ENCODE measurements at regions not wholly inside any gene's neighbourhood (a gene's known extent, or its start where the extent isn't known, plus 50 kb on each side); places are given as distances from the start of the nearest gene placed in this dataset.

- Mint-ChIP-seq H3K4me3 (no peak overlapping the region), H3K36me3 (ENCODE audit: low read depth) (no peaks in the 10 kb centered on the region), H3K4me1 (no peaks in the 10 kb centered on the region), H3K9me3 (peaks cover 6% of the 10 kb centered on the region), H3K27me3 (no peaks in the 10 kb centered on the region), H3K27ac (no peak overlapping the region)
- no peak for DNase-seq
- ChIA-PET POLR2A (no interaction called here), CTCF (no interaction called here)
These were observed 631.8 kb downstream of the ELAVL2 start for GRCh38 chr9:23194281-23194680.

GRCh38 chr9:23215688-23216087 is 610.4 kb downstream of the ELAVL2 start:
- Mint-ChIP-seq H3K27ac (no peak overlapping the region), H3K36me3 (ENCODE audit: low read depth) (no peaks in the 10 kb centered on the region), H3K27me3 (no peaks in the 10 kb centered on the region), H3K4me1 (no peaks in the 10 kb centered on the region), H3K4me3 (no peak overlapping the region), H3K9me3 (no peaks in the 10 kb centered on the region)
- CTCF ChIA-PET: no interaction called here
- POLR2A ChIA-PET: no interaction called here
- DNase-seq: no peak

GRCh38 chr9:23219471-23219870 is 606.6 kb downstream of the ELAVL2 start:
- H3K9me3 Mint-ChIP-seq: peaks cover 3% of the 10 kb centered on the region
- CTCF ChIA-PET: no interaction called here
- no peak overlapping the region for H3K27ac Mint-ChIP-seq
- H3K4me3 Mint-ChIP-seq: no peak overlapping the region
- H3K4me1 Mint-ChIP-seq: no peaks in the 10 kb centered on the region
- no peaks in the 10 kb centered on the region for H3K27me3 Mint-ChIP-seq
- POLR2A ChIA-PET: no interaction called here
- no peak for DNase-seq
- H3K36me3 Mint-ChIP-seq (ENCODE audit: low read depth): no peaks in the 10 kb centered on the region

GRCh38 chr9:23220171-23220570 is 605.9 kb downstream of the ELAVL2 start:
- Mint-ChIP-seq H3K27me3 (no peaks in the 10 kb centered on the region), H3K36me3 (ENCODE audit: low read depth) (no peaks in the 10 kb centered on the region), H3K27ac (no peak overlapping the region), H3K4me3 (no peak overlapping the region), H3K9me3 (peaks cover 3% of the 10 kb centered on the region), H3K4me1 (no peaks in the 10 kb centered on the region)
- CTCF ChIA-PET: no interaction called here
- POLR2A ChIA-PET: no interaction called here
- no peak for DNase-seq

- Mint-ChIP-seq H3K4me3 (no peak overlapping the region), H3K9me3 (peaks cover 3% of the 10 kb centered on the region), H3K4me1 (no peaks in the 10 kb centered on the region), H3K27me3 (no peaks in the 10 kb centered on the region), H3K27ac (no peak overlapping the region), H3K36me3 (ENCODE audit: low read depth) (no peaks in the 10 kb centered on the region)
- POLR2A ChIA-PET: no interaction called here
- CTCF ChIA-PET: no interaction called here
- no peak for DNase-seq
These were observed 605.1 kb downstream of the ELAVL2 start for GRCh38 chr9:23220957-23221356.

DNA sequence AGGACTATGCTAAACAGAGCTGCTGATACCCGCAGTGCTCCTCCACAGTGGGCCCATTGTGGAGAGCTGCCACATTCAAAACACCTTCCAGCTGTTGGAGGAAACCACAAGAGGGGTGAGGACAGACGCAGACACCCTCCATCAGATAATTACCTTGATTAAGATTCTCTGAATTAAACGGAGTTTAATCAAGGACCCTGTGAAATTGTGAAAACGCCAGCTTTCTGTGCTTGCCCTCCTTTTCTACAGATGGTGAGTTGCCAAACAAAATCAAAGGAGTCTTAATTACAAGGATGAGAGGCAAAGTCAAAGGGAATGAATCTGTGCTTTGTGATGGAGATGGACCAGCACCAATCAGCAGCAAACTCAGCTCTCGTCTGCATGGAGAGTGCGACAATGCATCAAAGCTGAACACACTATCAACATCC is 596.1 kb downstream of the ELAVL2 start:
- POLR2A ChIA-PET: no interaction called here
- H3K27ac Mint-ChIP-seq: no peak overlapping the region
- no peak overlapping the region for H3K4me3 Mint-ChIP-seq
- no peak for DNase-seq
- H3K27me3 Mint-ChIP-seq: no peaks in the 10 kb centered on the region
- no peaks in the 10 kb centered on the region for H3K4me1 Mint-ChIP-seq
- H3K36me3 Mint-ChIP-seq (ENCODE audit: low read depth): no peaks in the 10 kb centered on the region
- H3K9me3 Mint-ChIP-seq: peaks cover 11% of the 10 kb centered on the region
- CTCF ChIA-PET: no interaction called here

- H3K36me3 Mint-ChIP-seq (ENCODE audit: low read depth): no peaks in the 10 kb centered on the region
- peaks cover 4% of the 10 kb centered on the region for H3K9me3 Mint-ChIP-seq
- H3K27ac Mint-ChIP-seq: no peak overlapping the region
- ChIA-PET CTCF (no interaction called here), POLR2A (no interaction called here)
- H3K4me1 Mint-ChIP-seq: no peaks in the 10 kb centered on the region
- H3K27me3 Mint-ChIP-seq: no peaks in the 10 kb centered on the region
- no peak for DNase-seq
- H3K4me3 Mint-ChIP-seq: no peak overlapping the region
These were observed 593.2 kb downstream of the ELAVL2 start for GRCh38 chr9:23232831-23233230.

DNA sequence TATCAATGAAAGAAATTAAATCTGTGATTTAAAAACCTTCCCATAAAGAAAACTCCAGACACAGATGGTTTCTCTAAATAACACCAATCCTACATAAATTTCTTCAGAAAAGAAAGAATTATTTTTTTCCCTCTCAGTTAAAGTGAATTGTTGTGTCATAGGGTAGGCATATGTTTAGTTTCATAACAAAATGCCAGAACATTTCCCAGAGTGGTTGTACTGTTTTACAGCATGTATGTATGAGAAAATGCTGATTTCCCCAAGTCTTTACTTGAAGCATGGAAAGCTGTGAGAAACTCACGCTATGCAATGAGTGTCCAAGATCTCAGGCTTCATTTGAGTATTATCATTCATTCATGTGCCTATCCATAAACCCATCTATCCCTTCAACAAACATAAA is 582.5 kb downstream of the ELAVL2 start:
- Mint-ChIP-seq H3K27ac (no peak overlapping the region), H3K9me3 (peaks cover 6% of the 10 kb centered on the region), H3K27me3 (no peaks in the 10 kb centered on the region), H3K4me1 (no peaks in the 10 kb centered on the region), H3K36me3 (ENCODE audit: low read depth) (no peaks in the 10 kb centered on the region), H3K4me3 (no peak overlapping the region)
- DNase-seq: no peak
- CTCF ChIA-PET: no interaction called here
- POLR2A ChIA-PET: no interaction called here

- no peak for DNase-seq
- H3K27ac Mint-ChIP-seq: no peak overlapping the region
- H3K27me3 Mint-ChIP-seq: no peaks in the 10 kb centered on the region
- peaks cover 13% of the 10 kb centered on the region for H3K9me3 Mint-ChIP-seq
- no peaks in the 10 kb centered on the region for H3K4me1 Mint-ChIP-seq
- POLR2A ChIA-PET: no interaction called here
- CTCF ChIA-PET: no interaction called here
- no peaks in the 10 kb centered on the region for H3K36me3 Mint-ChIP-seq (ENCODE audit: low read depth)
- H3K4me3 Mint-ChIP-seq: no peak overlapping the region
These were observed 581.0 kb downstream of the ELAVL2 start for GRCh38 chr9:23245067-23245466.

DNA sequence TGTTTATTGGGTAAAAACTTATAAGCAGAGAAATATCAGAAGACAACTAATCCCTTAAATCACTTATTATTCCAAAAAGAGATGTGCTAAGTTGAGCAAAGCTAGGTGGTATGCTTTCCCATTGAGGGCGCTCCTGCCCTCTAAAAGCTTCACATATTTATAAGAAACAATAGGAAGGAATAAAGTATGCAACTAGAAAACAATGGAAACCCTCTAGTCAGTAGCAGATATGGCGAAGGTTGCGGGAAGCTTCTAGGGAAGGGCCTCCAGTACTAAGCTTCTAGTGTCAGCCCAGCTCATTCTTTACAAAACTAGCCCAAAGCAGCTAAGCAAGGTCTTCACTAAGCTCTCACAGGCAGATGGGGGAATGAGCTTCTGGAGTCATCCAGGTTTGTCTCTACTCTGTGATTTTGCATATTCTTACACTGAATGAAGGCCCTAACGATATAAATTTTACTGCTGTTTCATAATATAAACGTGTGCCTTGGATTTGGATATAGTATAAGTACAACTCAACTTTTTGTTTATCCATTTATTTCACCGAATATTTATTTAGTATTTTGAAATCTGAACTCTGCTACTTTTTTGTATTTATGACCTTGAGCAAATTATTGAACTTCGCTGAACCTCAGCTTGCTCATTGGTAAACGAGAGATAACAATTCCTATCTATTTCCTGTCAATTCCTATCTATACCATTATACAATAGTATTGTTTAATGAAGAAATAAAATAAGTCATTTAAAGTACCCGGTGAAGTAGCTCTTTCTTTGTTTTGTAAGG is 571.4 kb downstream of the ELAVL2 start:
- ChIA-PET CTCF (no interaction called here), POLR2A (no interaction called here)
- no peak overlapping the region for H3K4me3 Mint-ChIP-seq
- H3K36me3 Mint-ChIP-seq (ENCODE audit: low read depth): no peaks in the 10 kb centered on the region
- H3K27ac Mint-ChIP-seq: no peak overlapping the region
- H3K9me3 Mint-ChIP-seq: peaks cover 7% of the 10 kb centered on the region
- no peaks in the 10 kb centered on the region for H3K4me1 Mint-ChIP-seq
- DNase-seq: no peak
- no peaks in the 10 kb centered on the region for H3K27me3 Mint-ChIP-seq

DNA sequence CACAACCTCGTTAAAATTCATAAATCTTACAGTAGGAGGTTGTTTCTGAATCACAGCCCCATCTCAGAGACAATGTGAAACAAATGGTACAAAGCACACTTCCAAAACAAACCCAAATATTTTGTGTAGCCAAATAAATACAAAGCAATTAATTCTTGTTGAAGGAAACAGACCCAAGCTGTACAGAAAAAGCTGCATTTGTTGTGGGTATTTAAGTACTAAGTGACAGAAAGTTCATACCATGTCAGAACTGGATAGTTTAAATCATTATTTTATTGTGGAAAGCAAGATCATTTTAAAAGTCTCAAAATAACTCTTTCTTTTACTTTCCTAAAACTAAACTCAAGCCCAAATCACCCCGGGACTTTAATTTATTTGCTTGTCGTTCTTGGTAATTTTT is 570.7 kb downstream of the ELAVL2 start:
- ChIA-PET CTCF (no interaction called here), POLR2A (no interaction called here)
- no peak for DNase-seq
- peaks cover 2% of the 10 kb centered on the region for H3K9me3 Mint-ChIP-seq
- H3K27ac Mint-ChIP-seq: no peak overlapping the region
- H3K4me1 Mint-ChIP-seq: no peaks in the 10 kb centered on the region
- H3K36me3 Mint-ChIP-seq (ENCODE audit: low read depth): no peaks in the 10 kb centered on the region
- H3K27me3 Mint-ChIP-seq: no peaks in the 10 kb centered on the region
- no peak overlapping the region for H3K4me3 Mint-ChIP-seq

- Mint-ChIP-seq H3K27me3 (no peaks in the 10 kb centered on the region), H3K27ac (no peak overlapping the region), H3K4me1 (no peaks in the 10 kb centered on the region), H3K9me3 (peaks cover 4% of the 10 kb centered on the region), H3K4me3 (no peak overlapping the region), H3K36me3 (ENCODE audit: low read depth) (no peaks in the 10 kb centered on the region)
- no peak for DNase-seq
- CTCF ChIA-PET: no interaction called here
- POLR2A ChIA-PET: no interaction called here
These were observed 567.5 kb downstream of the ELAVL2 start for GRCh38 chr9:23258569-23258968.

DNA sequence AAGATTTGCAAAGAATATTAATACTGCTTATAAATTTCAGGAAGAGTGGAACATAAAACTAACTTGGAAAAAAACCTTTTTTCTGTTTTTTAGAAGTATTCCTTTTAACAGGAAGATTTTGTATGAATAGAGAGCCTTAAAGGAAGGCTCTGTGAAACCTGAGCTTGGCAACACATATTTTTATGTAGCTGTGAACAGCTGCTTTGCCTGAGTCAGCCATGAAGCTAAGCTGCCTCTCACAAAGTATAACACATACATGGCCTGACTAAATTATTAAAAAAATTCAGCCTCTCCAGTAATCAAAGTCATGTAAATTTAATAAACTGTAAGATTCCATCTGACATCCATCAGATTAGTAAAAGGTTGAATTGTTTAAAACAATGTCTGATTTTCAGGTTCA is 547.5 kb downstream of the ELAVL2 start:
- H3K27ac Mint-ChIP-seq: no peak overlapping the region
- H3K9me3 Mint-ChIP-seq: no peaks in the 10 kb centered on the region
- no peak overlapping the region for H3K4me3 Mint-ChIP-seq
- H3K36me3 Mint-ChIP-seq (ENCODE audit: low read depth): no peaks in the 10 kb centered on the region
- no peak for DNase-seq
- CTCF ChIA-PET: no interaction called here
- H3K4me1 Mint-ChIP-seq: no peaks in the 10 kb centered on the region
- no peaks in the 10 kb centered on the region for H3K27me3 Mint-ChIP-seq
- POLR2A ChIA-PET: no interaction called here

- ChIA-PET POLR2A (no interaction called here), CTCF (no interaction called here)
- H3K27me3 Mint-ChIP-seq: no peaks in the 10 kb centered on the region
- no peaks in the 10 kb centered on the region for H3K9me3 Mint-ChIP-seq
- H3K36me3 Mint-ChIP-seq (ENCODE audit: low read depth): no peaks in the 10 kb centered on the region
- H3K27ac Mint-ChIP-seq: no peak overlapping the region
- no peak for DNase-seq
- H3K4me1 Mint-ChIP-seq: no peaks in the 10 kb centered on the region
- H3K4me3 Mint-ChIP-seq: no peak overlapping the region
These were observed 538.6 kb downstream of the ELAVL2 start for GRCh38 chr9:23287390-23287789.
